Stomach (tissue), 8 donors: ENCODE measurements at regions not wholly inside any gene's neighbourhood (a gene's known extent, or its start where the extent isn't known, plus 50 kb on each side); places are given as distances from the start of the nearest gene placed in this dataset.
A peak's percentile ranks its signal among the peaks of the same experiment; 100 is the strongest.

Experiments used
- DNase-seq, 2 donors: peaks; one replicate each; pipeline versions ENCODE4 v3.0.0 to v3.0.0-alpha.2; 2013 to 2019
- H3K27ac ChIP-seq, 5 donors: fragments of 200-600 bp in 4 of 5; sonication (generic) in 4 of 5; one replicate each; pipeline ENCODE4 v1.5.1; 2013 to 2019; ENCODE audit warnings: mild to moderate bottlenecking in 1 of 5, moderate library complexity in 1 of 5
- H3K27me3 ChIP-seq, 3 donors: fragments of 200-600 bp; sonication (generic); one replicate each; pipeline ENCODE4 v1.5.1; 2017 to 2019; ENCODE audit warnings: mixed run types in 1 of 3
- H3K36me3 ChIP-seq, 4 donors: fragments of 200-600 bp; sonication (generic); 1 replicate in 3 of 4; 2 replicates in 1 of 4; pipeline ENCODE4 v1.5.1; 2016 to 2019
- H3K4me1 ChIP-seq, 4 donors: fragments of 200-600 bp; sonication (generic); one replicate each; pipeline ENCODE4 v1.5.1; 2016 to 2019
- H3K4me3 ChIP-seq, 4 donors: fragments of 200-600 bp; sonication (generic) in 3 of 4; one replicate each; pipeline ENCODE4 v1.5.1; 2016 to 2019; ENCODE audit warnings: mild to moderate bottlenecking in 1 of 4
- H3K9me3 ChIP-seq, 4 donors: fragments of 200-600 bp; sonication (generic); one replicate each; pipeline ENCODE4 v1.5.1; 2016 to 2019
- CTCF ChIP-seq, 7 experiments: fragments of 450-650 bp in 4 of 7; fragments of 200-600 bp in 3 of 7; sonication (generic) in 3 of 7; IDR thresholded peaks; one replicate each; pipeline ENCODE4 v1.5.1; 2016 to 2019; ENCODE audit warnings: antibody characterized with exemption in 7 of 7, control low read depth in 2 of 7, mild to moderate bottlenecking in 1 of 7
- EP300 ChIP-seq: sonication (generic); formaldehyde crosslinking; IDR thresholded peaks from one replicate; pipeline ENCODE4 v1.6.1; 2017; ENCODE audit warnings: antibody characterized with exemption
- POLR2A ChIP-seq, 4 donors: fragments of 450-650 bp; IDR thresholded peaks; one replicate each; pipeline ENCODE4 v1.6.1; 2016; ENCODE audit warnings: antibody characterized with exemption in 4 of 4, control low read depth in 2 of 4, mild to moderate bottlenecking in 1 of 4, moderate library complexity in 1 of 4
- POLR2AphosphoS5 ChIP-seq, 3 donors: sonication (generic); formaldehyde crosslinking; IDR thresholded peaks; one replicate each; pipeline ENCODE4 v1.6.1; 2016; ENCODE audit warnings: antibody characterized with exemption in 3 of 3
- WGBS, 5 donors: extraction: QIAGEN DNeasy Blood & Tissue Kit in 3 of 5; methylation state at CpG; one replicate each; pipeline versions ENCODE4 v1.1.5 to v1.1.7; 2013 to 2018; 5-methylcytosine and 5-hydroxymethylcytosine counted together
- intact Hi-C: fragments of 100-400 bp; cut with DNase I; formaldehyde crosslinking; loops from one replicate; pipeline ENCODE4 v1.15.1; 2023; ENCODE audit warnings: low total_unique reads
- donor health status: healthy with polysubstance abuse.
- donor health status: Bipolar disorder and iron deficiency.
- donor health status: healthy.

GRCh38 chr6:22466665-22467245, 102.6 kb upstream of the HDGFL1 start:
- H3K9me3 ChIP-seq: no peaks in the 10 kb centered on the region
- 24 to 66% (median 61%) methylated on average over 4 of the region's 4 CpGs for WGBS, 5 donors
- no peaks in the 10 kb centered on the region for H3K27me3 ChIP-seq
- no peak overlapping the region for H3K27ac ChIP-seq
- DNase-seq: peak in 1 of 2 donors; percentile 36
- H3K4me1 ChIP-seq: peaks cover 8 to 38% (median 22%) of the 10 kb centered on the region in 4 donors
- TF ChIP-seq EP300 (no peak), POLR2A (IDR thresholded peaks at IDR 0.05) (no peak), CTCF (IDR thresholded peaks at IDR 0.05) (no peak), POLR2AphosphoS5 (IDR thresholded peaks at IDR 0.05) (no peak)
- no peaks in the 10 kb centered on the region for H3K36me3 ChIP-seq
- no peak overlapping the region for H3K4me3 ChIP-seq
- intact Hi-C loops: no loop called here

GRCh38 chr6:22467645-22468044, 101.7 kb upstream of the HDGFL1 start:
- intact Hi-C loops: no loop called here
- TF ChIP-seq CTCF (IDR thresholded peaks at IDR 0.05): no peak
- TF ChIP-seq EP300: no peak
- TF ChIP-seq POLR2AphosphoS5 (IDR thresholded peaks at IDR 0.05): no peak
- TF ChIP-seq POLR2A (IDR thresholded peaks at IDR 0.05): no peak
- Histone ChIP-seq H3K9me3 (no peaks in the 10 kb centered on the region), H3K36me3 (no peaks in the 10 kb centered on the region), H3K27ac (no peak overlapping the region), H3K27me3 (no peaks in the 10 kb centered on the region), H3K4me3 (no peak overlapping the region), H3K4me1 (peaks cover 8 to 43% (median 24%) of the 10 kb centered on the region in 4 donors)
- peak in 1 of 2 donors; percentile 38 for DNase-seq
- WGBS, 5 donors: 32 to 55% (median 45%) methylated on average over 3 of the region's 3 CpGs

- no peak overlapping the region for H3K4me3 ChIP-seq
- H3K4me1 ChIP-seq: peaks cover 8 to 43% (median 24%) of the 10 kb centered on the region in 4 donors
- TF ChIP-seq EP300: no peak
- no peak for TF ChIP-seq POLR2AphosphoS5 (IDR thresholded peaks at IDR 0.05)
- no peak for TF ChIP-seq POLR2A (IDR thresholded peaks at IDR 0.05)
- no peak for TF ChIP-seq CTCF (IDR thresholded peaks at IDR 0.05)
- H3K36me3 ChIP-seq: no peaks in the 10 kb centered on the region
- DNase-seq: no peak
- intact Hi-C loops: no loop called here
- 61 to 74% (median 70%) methylated on average over 2 of the region's 2 CpGs for WGBS, 5 donors
- H3K9me3 ChIP-seq: no peaks in the 10 kb centered on the region
- no peak overlapping the region for H3K27ac ChIP-seq
- no peaks in the 10 kb centered on the region for H3K27me3 ChIP-seq
Observed at GRCh38 chr6:22468256-22468965, 101.0 kb upstream of the HDGFL1 start.

- 45 to 60% (median 55%) methylated on average over 7 of the region's 7 CpGs for WGBS, 5 donors
- H3K27ac ChIP-seq: peak overlapping the region in 2 of 5 donors; percentile 18 to 39
- H3K4me3 ChIP-seq: no peak overlapping the region
- H3K4me1 ChIP-seq: peaks cover 8 to 43% (median 24%) of the 10 kb centered on the region in 4 donors
- intact Hi-C loops: no loop called here
- no peaks in the 10 kb centered on the region for H3K9me3 ChIP-seq
- no peak for TF ChIP-seq POLR2AphosphoS5 (IDR thresholded peaks at IDR 0.05)
- no peak for TF ChIP-seq POLR2A (IDR thresholded peaks at IDR 0.05)
- no peak for TF ChIP-seq EP300
- no peak for TF ChIP-seq CTCF (IDR thresholded peaks at IDR 0.05)
- H3K36me3 ChIP-seq: no peaks in the 10 kb centered on the region
- H3K27me3 ChIP-seq: no peaks in the 10 kb centered on the region
- peak in 1 of 2 donors; percentile 15 for DNase-seq
Observed at GRCh38 chr6:22470454-22471131, 98.8 kb upstream of the HDGFL1 start.
